ENCODE measurements at regions not wholly inside any gene's neighbourhood (a gene's known extent, or its start where the extent isn't known, plus 50 kb on each side); places are given as distances from the start of the nearest gene placed in this dataset.

DNA sequence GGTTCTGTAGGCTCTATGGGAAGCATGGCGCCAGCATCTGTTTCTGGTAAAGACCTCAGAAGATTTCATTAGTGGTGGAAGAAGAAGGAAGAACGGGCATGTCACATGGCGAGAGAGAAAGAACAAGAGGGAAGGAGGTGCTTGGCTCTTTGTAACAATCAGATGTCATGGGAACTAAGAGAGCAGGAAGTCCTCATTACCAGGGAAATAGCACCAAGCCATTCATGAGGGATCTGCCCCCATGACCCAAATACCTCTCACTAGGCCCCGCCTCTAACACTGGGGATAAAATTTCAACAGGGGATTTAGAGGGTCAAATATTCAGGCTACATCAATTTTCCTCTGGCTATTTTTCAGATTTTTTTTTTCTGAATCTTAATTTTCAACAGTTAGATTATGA lies 954.3 kb downstream of the SQOR start:
- intact Hi-C loops (cut with micrococcal nuclease), result no loop called here
- POLR2A ChIA-PET (ENCODE audit: partially characterized antibody), result no interaction called here
- Mint-ChIP-seq H3K36me3 (no peaks in the 10 kb centered on the region), H3K27ac (no peak overlapping the region), H3K4me3 (no peak overlapping the region), H3K4me1 (no peaks in the 10 kb centered on the region), H3K9me3 (peaks cover 3 to 17% (median 8%) of the 10 kb centered on the region in 8 donors), H3K27me3 (no peaks in the 10 kb centered on the region)
- Histone ChIP-seq H3K27me3 (ENCODE audit: insufficient read depth, low read length) (no peaks in the 10 kb centered on the region), H3K4me1 (ENCODE audit: insufficient read depth, low read length) (no peaks in the 10 kb centered on the region), H3K27ac (ENCODE audit: low read depth, low read length) (no peak overlapping the region), H3K4me3 (ENCODE audit: low read length in 2 of 2) (no peak overlapping the region), H3K9me3 (ENCODE audit: control insufficient read depth in 1 of 2, low read length in 2 of 2) (peaks cover 0 to 6% of the 10 kb centered on the region in 2 donors), H3K36me3 (ENCODE audit: insufficient read depth, low read length) (no peaks in the 10 kb centered on the region)
- DNase-seq, result no peak
- CTCF ChIA-PET (ENCODE audit: partially characterized antibody), result no interaction called here

DNA sequence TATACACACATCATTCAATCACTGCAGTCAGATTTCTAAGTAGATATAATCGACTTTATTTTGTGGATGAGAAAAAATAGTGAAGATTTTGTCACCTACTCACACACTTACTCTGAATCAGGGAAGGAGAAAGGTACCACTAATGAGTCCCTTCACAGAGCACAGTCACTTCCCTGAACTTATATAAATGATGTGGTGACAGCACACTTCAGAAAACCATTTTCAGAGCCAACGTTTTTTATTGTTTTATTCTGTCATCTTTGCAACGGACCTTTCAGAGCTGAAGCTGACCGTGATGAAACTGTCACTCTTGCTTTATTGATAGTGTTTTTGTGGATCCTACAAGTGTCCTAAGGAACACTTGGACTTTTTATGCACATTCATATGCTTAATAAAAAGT lies 956.6 kb downstream of the SQOR start:
- Mint-ChIP-seq H3K9me3 (peaks cover 0 to 12% (median 8%) of the 10 kb centered on the region in 8 donors), H3K27me3 (no peaks in the 10 kb centered on the region), H3K27ac (no peak overlapping the region), H3K4me3 (no peak overlapping the region), H3K36me3 (no peaks in the 10 kb centered on the region), H3K4me1 (no peaks in the 10 kb centered on the region)
- intact Hi-C loops (cut with micrococcal nuclease), result no loop called here
- ChIA-PET CTCF (ENCODE audit: partially characterized antibody) (no interaction called here), POLR2A (ENCODE audit: partially characterized antibody) (no interaction called here)
- Histone ChIP-seq H3K27me3 (ENCODE audit: insufficient read depth, low read length) (no peaks in the 10 kb centered on the region), H3K4me1 (ENCODE audit: insufficient read depth, low read length) (no peaks in the 10 kb centered on the region), H3K9me3 (ENCODE audit: control insufficient read depth in 1 of 2, low read length in 2 of 2) (peaks cover 0 to 6% of the 10 kb centered on the region in 2 donors), H3K36me3 (ENCODE audit: insufficient read depth, low read length) (no peaks in the 10 kb centered on the region), H3K27ac (ENCODE audit: low read depth, low read length) (no peak overlapping the region), H3K4me3 (ENCODE audit: low read length in 2 of 2) (no peak overlapping the region)
- no peak for DNase-seq

DNA sequence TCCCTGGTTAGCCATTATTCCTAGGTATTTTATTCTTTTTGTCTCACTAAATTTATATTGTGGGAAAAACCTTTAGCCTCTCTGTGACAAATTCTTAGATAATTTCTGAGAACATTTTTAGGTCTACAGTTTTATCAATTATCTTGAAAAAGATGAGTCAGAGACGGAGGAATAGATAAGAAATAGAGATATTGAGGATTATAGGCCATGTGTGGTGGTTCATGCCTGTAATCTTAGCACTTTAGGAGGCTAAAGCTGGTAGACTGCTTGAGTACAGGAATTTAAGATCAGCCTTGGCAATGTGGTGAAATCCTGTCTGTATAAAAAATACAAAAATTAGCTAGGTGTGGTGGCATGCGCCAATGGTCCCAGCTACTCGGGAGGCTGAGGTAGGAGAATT lies 960.2 kb downstream of the SQOR start:
- Mint-ChIP-seq H3K4me3 (no peak overlapping the region), H3K27me3 (no peaks in the 10 kb centered on the region), H3K4me1 (no peaks in the 10 kb centered on the region), H3K9me3 (peaks cover 0 to 9% (median 7%) of the 10 kb centered on the region in 8 donors), H3K36me3 (no peaks in the 10 kb centered on the region), H3K27ac (no peak overlapping the region)
- Histone ChIP-seq H3K4me1 (ENCODE audit: insufficient read depth, low read length) (no peaks in the 10 kb centered on the region), H3K4me3 (ENCODE audit: low read length in 2 of 2) (no peak overlapping the region), H3K9me3 (ENCODE audit: control insufficient read depth in 1 of 2, low read length in 2 of 2) (no peaks in the 10 kb centered on the region), H3K36me3 (ENCODE audit: insufficient read depth, low read length) (no peaks in the 10 kb centered on the region), H3K27ac (ENCODE audit: low read depth, low read length) (no peak overlapping the region), H3K27me3 (ENCODE audit: insufficient read depth, low read length) (no peaks in the 10 kb centered on the region)
- no peak for DNase-seq
- ChIA-PET CTCF (ENCODE audit: partially characterized antibody) (no interaction called here), POLR2A (ENCODE audit: partially characterized antibody) (no interaction called here)
- intact Hi-C loops (cut with micrococcal nuclease), result no loop called here

DNA sequence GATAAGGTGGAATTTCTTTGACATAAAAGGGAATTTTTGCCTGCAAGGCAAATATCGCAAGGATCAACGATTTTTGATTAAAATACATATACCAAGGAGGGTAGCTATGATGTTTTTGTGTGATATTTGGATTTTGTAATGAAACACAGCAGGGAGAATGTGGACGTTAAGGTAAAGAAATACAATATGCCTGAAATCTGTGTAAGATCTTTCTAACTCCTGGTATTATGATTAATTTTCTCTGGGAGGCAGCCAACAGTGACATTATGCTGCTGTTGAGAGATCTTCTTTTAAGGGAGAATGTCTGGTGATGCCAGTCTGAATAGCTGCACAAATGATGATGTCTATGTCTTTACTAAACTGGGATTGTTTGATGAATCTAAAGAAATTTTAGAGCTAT lies 972.2 kb downstream of the SQOR start:
- Mint-ChIP-seq H3K27ac (no peak overlapping the region), H3K27me3 (no peaks in the 10 kb centered on the region), H3K36me3 (no peaks in the 10 kb centered on the region)

DNA sequence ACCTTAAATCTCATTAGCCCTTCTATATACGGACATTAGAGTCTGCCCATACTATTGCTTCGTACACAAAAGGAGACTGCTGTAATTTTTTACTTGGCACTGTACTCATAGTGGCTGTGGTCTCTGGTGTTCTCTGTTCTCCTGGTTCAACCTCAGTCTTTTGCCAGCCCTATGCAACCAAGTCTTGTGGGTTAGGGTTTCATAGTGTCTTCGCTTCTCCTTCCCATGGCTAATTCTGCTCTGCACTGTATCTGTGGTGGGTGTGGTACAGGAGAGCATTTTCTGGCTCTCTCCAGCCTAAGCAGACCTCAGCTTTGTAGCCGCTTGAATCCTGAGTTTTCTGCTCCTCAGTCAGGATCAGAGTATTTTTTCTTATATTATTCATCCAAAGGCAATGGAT lies 981.2 kb downstream of the SQOR start:
- no peak for DNase-seq
- ChIA-PET POLR2A (ENCODE audit: partially characterized antibody) (no interaction called here), CTCF (ENCODE audit: partially characterized antibody) (no interaction called here)
- H3K27me3 Mint-ChIP-seq, result no peaks in the 10 kb centered on the region
- Histone ChIP-seq H3K9me3 (ENCODE audit: control insufficient read depth in 1 of 2, low read length in 2 of 2) (no peaks in the 10 kb centered on the region), H3K27me3 (ENCODE audit: insufficient read depth, low read length) (no peaks in the 10 kb centered on the region), H3K36me3 (ENCODE audit: insufficient read depth, low read length) (no peaks in the 10 kb centered on the region), H3K27ac (ENCODE audit: low read depth, low read length) (no peak overlapping the region), H3K4me3 (ENCODE audit: low read length in 2 of 2) (no peak overlapping the region), H3K4me1 (ENCODE audit: insufficient read depth, low read length) (no peaks in the 10 kb centered on the region)
- intact Hi-C loops (cut with micrococcal nuclease), result no loop called here
- peaks cover 0 to 23% (median 8%) of the 10 kb centered on the region in 8 donors for H3K9me3 Mint-ChIP-seq
- no peaks in the 10 kb centered on the region for H3K36me3 Mint-ChIP-seq
- H3K4me1 Mint-ChIP-seq, result no peaks in the 10 kb centered on the region
- no peak overlapping the region for H3K4me3 Mint-ChIP-seq
- H3K27ac Mint-ChIP-seq, result no peak overlapping the region

More for the DNA sequence above, 972.2 kb downstream of the SQOR start:
- intact Hi-C loops (cut with micrococcal nuclease), result no loop called here
- Histone ChIP-seq H3K4me1 (ENCODE audit: insufficient read depth, low read length) (no peaks in the 10 kb centered on the region), H3K27ac (ENCODE audit: low read depth, low read length) (no peak overlapping the region), H3K27me3 (ENCODE audit: insufficient read depth, low read length) (no peaks in the 10 kb centered on the region), H3K4me3 (ENCODE audit: low read length in 2 of 2) (no peak overlapping the region), H3K9me3 (ENCODE audit: control insufficient read depth in 1 of 2, low read length in 2 of 2) (no peaks in the 10 kb centered on the region), H3K36me3 (ENCODE audit: insufficient read depth, low read length) (no peaks in the 10 kb centered on the region)
- Mint-ChIP-seq H3K9me3 (peaks cover 0 to 20% (median 7%) of the 10 kb centered on the region in 8 donors), H3K4me3 (no peak overlapping the region), H3K4me1 (no peaks in the 10 kb centered on the region)
- ChIA-PET POLR2A (ENCODE audit: partially characterized antibody) (no interaction called here), CTCF (ENCODE audit: partially characterized antibody) (no interaction called here)
- no peak for DNase-seq

DNA sequence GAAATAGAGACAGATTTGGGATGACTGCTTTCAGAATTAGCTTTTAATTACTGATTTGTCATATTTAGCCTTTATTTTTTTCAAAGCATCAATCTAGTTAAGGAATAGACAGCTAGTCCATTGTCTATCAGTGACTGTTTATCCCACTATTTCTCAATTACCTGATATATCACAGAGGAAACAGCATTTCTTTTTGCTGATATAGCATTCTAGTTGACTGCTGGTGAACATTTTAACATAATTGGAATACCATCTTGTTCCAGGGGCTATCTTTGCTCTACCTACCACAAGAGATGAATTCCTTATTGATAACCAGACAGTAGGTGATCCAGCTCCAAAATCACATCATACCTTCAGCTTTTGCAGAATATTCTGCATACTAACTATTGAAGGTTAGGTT lies 982.7 kb downstream of the SQOR start:
- intact Hi-C loops (cut with micrococcal nuclease), result no loop called here
- CTCF ChIA-PET (ENCODE audit: partially characterized antibody), result no interaction called here
- no peaks in the 10 kb centered on the region for H3K36me3 Mint-ChIP-seq
- Histone ChIP-seq H3K4me3 (ENCODE audit: low read length in 2 of 2) (no peak overlapping the region), H3K4me1 (ENCODE audit: insufficient read depth, low read length) (no peaks in the 10 kb centered on the region), H3K27ac (ENCODE audit: low read depth, low read length) (no peak overlapping the region), H3K27me3 (ENCODE audit: insufficient read depth, low read length) (no peaks in the 10 kb centered on the region), H3K36me3 (ENCODE audit: insufficient read depth, low read length) (no peaks in the 10 kb centered on the region), H3K9me3 (ENCODE audit: control insufficient read depth in 1 of 2, low read length in 2 of 2) (no peaks in the 10 kb centered on the region)
- H3K27me3 Mint-ChIP-seq, result no peaks in the 10 kb centered on the region
- DNase-seq, result no peak
- no peaks in the 10 kb centered on the region for H3K4me1 Mint-ChIP-seq
- no peak overlapping the region for H3K27ac Mint-ChIP-seq
- H3K4me3 Mint-ChIP-seq, result no peak overlapping the region
- POLR2A ChIA-PET (ENCODE audit: partially characterized antibody), result no interaction called here
- peaks cover 0 to 25% (median 6%) of the 10 kb centered on the region in 8 donors for H3K9me3 Mint-ChIP-seq

DNA sequence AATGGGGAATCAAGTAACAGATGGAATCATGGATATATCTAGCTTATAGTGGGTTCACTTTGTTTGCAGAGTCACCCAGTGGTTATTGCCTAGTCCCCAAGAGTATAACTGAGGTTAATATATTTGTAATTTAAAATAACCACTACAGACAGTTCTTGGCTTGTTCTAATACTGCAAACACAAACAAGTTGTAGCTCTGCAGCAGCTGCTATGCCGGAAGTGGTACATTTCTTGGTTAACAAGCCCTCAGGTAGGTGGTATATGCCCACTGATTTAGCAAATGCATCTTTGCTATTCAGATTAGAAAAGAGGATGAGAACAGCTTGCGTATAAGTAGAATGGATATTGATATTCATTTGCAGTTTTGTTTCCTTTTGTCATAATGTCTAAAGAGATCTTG lies 984.2 kb downstream of the SQOR start:
- CTCF ChIA-PET (ENCODE audit: partially characterized antibody), result no interaction called here

DNA sequence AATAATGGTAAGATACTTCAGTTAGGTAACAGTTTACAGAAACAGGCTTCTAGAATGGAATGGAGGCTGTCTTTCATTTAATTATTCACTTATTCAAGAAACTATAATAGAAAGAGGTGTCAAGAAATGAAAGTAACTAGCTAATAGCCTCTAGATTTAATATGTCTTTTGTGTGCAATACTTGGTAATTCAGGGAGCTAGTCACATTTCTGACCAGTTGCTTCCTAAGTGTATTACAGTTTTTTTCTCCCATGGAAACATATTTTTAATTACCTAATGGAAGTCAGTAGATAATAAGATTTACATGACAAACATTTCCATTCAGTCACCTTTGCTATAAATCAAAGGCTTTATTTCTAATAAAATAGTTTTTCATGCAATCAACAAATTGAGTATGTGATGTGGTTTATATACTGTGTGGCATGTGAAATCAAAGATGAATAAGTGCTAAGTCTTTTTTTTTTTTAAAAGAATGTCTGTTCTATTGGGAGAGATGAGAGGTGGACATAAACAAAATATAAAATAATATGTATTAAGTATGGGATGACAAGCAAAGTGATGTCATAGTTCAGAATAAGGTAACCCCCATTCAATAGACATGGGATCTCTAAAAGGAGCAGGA lies 985.7 kb downstream of the SQOR start:
- peaks cover 2 to 25% (median 13%) of the 10 kb centered on the region in 8 donors for H3K9me3 Mint-ChIP-seq
- no peaks in the 10 kb centered on the region for H3K4me1 Mint-ChIP-seq
- ChIA-PET CTCF (ENCODE audit: partially characterized antibody) (no interaction called here), POLR2A (ENCODE audit: partially characterized antibody) (no interaction called here)
- H3K4me3 Mint-ChIP-seq, result no peak overlapping the region
- intact Hi-C loops (cut with micrococcal nuclease), result no loop called here
- H3K36me3 Mint-ChIP-seq, result no peaks in the 10 kb centered on the region
- no peaks in the 10 kb centered on the region for H3K27me3 Mint-ChIP-seq
- no peak overlapping the region for H3K27ac Mint-ChIP-seq
- Histone ChIP-seq H3K9me3 (ENCODE audit: control insufficient read depth in 1 of 2, low read length in 2 of 2) (no peaks in the 10 kb centered on the region), H3K27me3 (ENCODE audit: insufficient read depth, low read length) (no peaks in the 10 kb centered on the region), H3K36me3 (ENCODE audit: insufficient read depth, low read length) (no peaks in the 10 kb centered on the region), H3K27ac (ENCODE audit: low read depth, low read length) (no peak overlapping the region), H3K4me3 (ENCODE audit: low read length in 2 of 2) (no peak overlapping the region), H3K4me1 (ENCODE audit: insufficient read depth, low read length) (no peaks in the 10 kb centered on the region)
- no peak for DNase-seq

More for the DNA sequence above, 984.2 kb downstream of the SQOR start:
- Mint-ChIP-seq H3K4me1 (no peaks in the 10 kb centered on the region), H3K4me3 (no peak overlapping the region), H3K36me3 (no peaks in the 10 kb centered on the region), H3K27me3 (no peaks in the 10 kb centered on the region), H3K9me3 (peaks cover 0 to 25% (median 7%) of the 10 kb centered on the region in 8 donors), H3K27ac (no peak overlapping the region)
- DNase-seq, result no peak
- no peaks in the 10 kb centered on the region for H3K4me1 ChIP-seq (ENCODE audit: insufficient read depth, low read length)
- no peak overlapping the region for H3K27ac ChIP-seq (ENCODE audit: low read depth, low read length)
- intact Hi-C loops (cut with micrococcal nuclease), result no loop called here
- no peaks in the 10 kb centered on the region for H3K36me3 ChIP-seq (ENCODE audit: insufficient read depth, low read length)
- no peaks in the 10 kb centered on the region for H3K27me3 ChIP-seq (ENCODE audit: insufficient read depth, low read length)
- no peaks in the 10 kb centered on the region for H3K9me3 ChIP-seq (ENCODE audit: control insufficient read depth in 1 of 2, low read length in 2 of 2)
- H3K4me3 ChIP-seq (ENCODE audit: low read length in 2 of 2), result no peak overlapping the region
- POLR2A ChIA-PET (ENCODE audit: partially characterized antibody), result no interaction called here
